ENCODE measurements at regions not wholly inside any gene's neighbourhood (a gene's known extent, or its start where the extent isn't known, plus 50 kb on each side); places are given as distances from the start of the nearest gene placed in this dataset.

GRCh38 chr1:61566177-61566576, 158.8 kb downstream of the TM2D1 start:
- no peak overlapping the region for H3K4me3 ChIP-seq (ENCODE audit: low read length in 3 of 3)
- no peaks in the 10 kb centered on the region for H3K4me1 ChIP-seq (ENCODE audit: control insufficient read depth in 2 of 3, insufficient read depth in 2 of 3, low read depth in 1 of 3, low read length in 3 of 3)
- TF ChIP-seq CTCF (IDR thresholded peaks at IDR 0.05; ENCODE audit: borderline replicate concordance, extremely low read depth, insufficient read depth): no peak
- peaks cover 0 to 12% (median 5%) of the 10 kb centered on the region in 3 donors for H3K9me3 ChIP-seq (ENCODE audit: control insufficient read depth in 2 of 3, insufficient read depth in 1 of 3, low read length in 3 of 3)
- DNase-seq (no peak), FAIRE-seq (no peak)
- H3K27ac ChIP-seq (ENCODE audit: low read depth in 2 of 2, low read length in 2 of 2): no peak overlapping the region
- no peak overlapping the region for H3K9ac ChIP-seq (ENCODE audit: low read length in 3 of 3)
- no peaks in the 10 kb centered on the region for H3K36me3 ChIP-seq (ENCODE audit: control insufficient read depth in 2 of 3, insufficient read depth in 3 of 3, low read length in 3 of 3)
- H3K27me3 ChIP-seq (ENCODE audit: control insufficient read depth, insufficient read depth, low read length): no peaks in the 10 kb centered on the region
- intact Hi-C loops (cut with DNase I): no loop called here

GRCh38 chr1:61563611-61564010, 161.3 kb downstream of the TM2D1 start:
- intact Hi-C loops (cut with DNase I): no loop called here
- DNase-seq (no peak), FAIRE-seq (no peak)
- Histone ChIP-seq H3K27ac (ENCODE audit: low read depth in 2 of 2, low read length in 2 of 2) (no peak overlapping the region), H3K4me1 (ENCODE audit: control insufficient read depth in 2 of 3, insufficient read depth in 2 of 3, low read depth in 1 of 3, low read length in 3 of 3) (no peaks in the 10 kb centered on the region), H3K36me3 (ENCODE audit: control insufficient read depth in 2 of 3, insufficient read depth in 3 of 3, low read length in 3 of 3) (no peaks in the 10 kb centered on the region), H3K4me3 (ENCODE audit: low read length in 3 of 3) (no peak overlapping the region), H3K27me3 (ENCODE audit: control insufficient read depth, insufficient read depth, low read length) (no peaks in the 10 kb centered on the region), H3K9ac (ENCODE audit: low read length in 3 of 3) (no peak overlapping the region), H3K9me3 (ENCODE audit: control insufficient read depth in 2 of 3, insufficient read depth in 1 of 3, low read length in 3 of 3) (peaks cover 0 to 12% (median 5%) of the 10 kb centered on the region in 3 donors)
- no peak for TF ChIP-seq CTCF (IDR thresholded peaks at IDR 0.05; ENCODE audit: borderline replicate concordance, extremely low read depth, insufficient read depth)

GRCh38 chr1:61561666-61562065, 163.3 kb downstream of the TM2D1 start:
- intact Hi-C loops (cut with DNase I): no loop called here
- Histone ChIP-seq H3K27ac (ENCODE audit: low read depth in 2 of 2, low read length in 2 of 2) (no peak overlapping the region), H3K4me3 (ENCODE audit: low read length in 3 of 3) (no peak overlapping the region), H3K4me1 (ENCODE audit: control insufficient read depth in 2 of 3, insufficient read depth in 2 of 3, low read depth in 1 of 3, low read length in 3 of 3) (no peaks in the 10 kb centered on the region), H3K27me3 (ENCODE audit: control insufficient read depth, insufficient read depth, low read length) (no peaks in the 10 kb centered on the region), H3K9ac (ENCODE audit: low read length in 3 of 3) (no peak overlapping the region), H3K9me3 (ENCODE audit: control insufficient read depth in 2 of 3, insufficient read depth in 1 of 3, low read length in 3 of 3) (peaks cover 0 to 12% (median 5%) of the 10 kb centered on the region in 3 donors), H3K36me3 (ENCODE audit: control insufficient read depth in 2 of 3, insufficient read depth in 3 of 3, low read length in 3 of 3) (no peaks in the 10 kb centered on the region)
- TF ChIP-seq CTCF (IDR thresholded peaks at IDR 0.05; ENCODE audit: borderline replicate concordance, extremely low read depth, insufficient read depth): no peak
- DNase-seq (no peak), FAIRE-seq (no peak)

GRCh38 chr1:61560385-61560784, 164.6 kb downstream of the TM2D1 start:
- DNase-seq (no peak), FAIRE-seq (no peak)
- H3K27ac ChIP-seq (ENCODE audit: low read depth in 2 of 2, low read length in 2 of 2): no peak overlapping the region
- no peak overlapping the region for H3K4me3 ChIP-seq (ENCODE audit: low read length in 3 of 3)
- H3K27me3 ChIP-seq (ENCODE audit: control insufficient read depth, insufficient read depth, low read length): no peaks in the 10 kb centered on the region
- intact Hi-C loops (cut with DNase I): no loop called here
- no peak overlapping the region for H3K9ac ChIP-seq (ENCODE audit: low read length in 3 of 3)
- TF ChIP-seq CTCF (IDR thresholded peaks at IDR 0.05; ENCODE audit: borderline replicate concordance, extremely low read depth, insufficient read depth): no peak
- no peaks in the 10 kb centered on the region for H3K4me1 ChIP-seq (ENCODE audit: control insufficient read depth in 2 of 3, insufficient read depth in 2 of 3, low read depth in 1 of 3, low read length in 3 of 3)
- H3K36me3 ChIP-seq (ENCODE audit: control insufficient read depth in 2 of 3, insufficient read depth in 3 of 3, low read length in 3 of 3): no peaks in the 10 kb centered on the region
- peaks cover 0 to under 1% (median 0%) of the 10 kb centered on the region in 3 donors for H3K9me3 ChIP-seq (ENCODE audit: control insufficient read depth in 2 of 3, insufficient read depth in 1 of 3, low read length in 3 of 3)

Measured in kidney (tissue), 13 donors.